OCI-LY7 (cell line): ENCODE measurements at regions not wholly inside any gene's neighbourhood (a gene's known extent, or its start where the extent isn't known, plus 50 kb on each side); places are given as distances from the start of the nearest gene placed in this dataset.

ENCODE experiments used
- BruUV-seq: library from RNA; stranded (reverse); fragments of 400-500 nt; replicated peaks from 2 replicates; lab custom pipeline; 2021; lab: Mats Ljungman, UMichigan
- CTCF ChIA-PET: fragments of 300-600 bp; sonication (Branson Sonifier 250); formaldehyde crosslinking; loops from one replicate; lab custom pipeline; 2022; ENCODE audit warnings: antibody characterized with exemption; ENCODE audit not compliant: unreplicated experiment; lab: Charles Lee
- POLR2A ChIA-PET: fragments of 300-600 bp; sonication (Branson Sonifier 250); formaldehyde crosslinking; loops from one replicate; lab custom pipeline; 2022; ENCODE audit warnings: antibody characterized with exemption; lab: Charles Lee
- DNase-seq: peaks from one replicate; pipeline ENCODE4 v3.0.0-alpha.2; 2015; ENCODE audit warnings: low spot score
- H2AFZ ChIP-seq: fragments of 200-600 bp; sonication (generic), shearing (Covaris generic); 2 replicates; pipeline ENCODE4 v1.6.1; 2014; ENCODE audit warnings: mild to moderate bottlenecking, antibody characterized with exemption, low read length, moderate library complexity
- H3K27ac ChIP-seq: fragments of 200-600 bp; sonication (generic); 2 replicates; pipeline ENCODE4 v1.5.1; 2014; ENCODE audit warnings: mixed run types, low read depth, mild to moderate bottlenecking, moderate library complexity, low read length, inconsistent platforms; ENCODE audit not compliant: poor library complexity, severe bottlenecking
- H3K36me3 ChIP-seq: fragments of 200-600 bp; sonication (generic); 2 replicates; pipeline ENCODE4 v1.6.1; 2014; ENCODE audit warnings: mild to moderate bottlenecking, antibody characterized with exemption, low read length, moderate library complexity, mixed read lengths; ENCODE audit not compliant: insufficient read depth
- H3K4me1 ChIP-seq: fragments of 200-600 bp; sonication (generic); 2 replicates; pipeline ENCODE4 v1.5.1; 2014; ENCODE audit warnings: mild to moderate bottlenecking, low read length; ENCODE audit not compliant: insufficient read depth, poor library complexity, severe bottlenecking
- H3K4me2 ChIP-seq: fragments of 200-600 bp; sonication (generic); 2 replicates; pipeline ENCODE4 v1.6.1; 2014; ENCODE audit warnings: mild to moderate bottlenecking, low read length
- H3K4me3 ChIP-seq: fragments of 200-600 bp; sonication (generic); 2 replicates; pipeline ENCODE4 v1.5.1; 2014; ENCODE audit warnings: mild to moderate bottlenecking, low read depth, low read length; ENCODE audit not compliant: poor library complexity, severe bottlenecking
- H3K79me2 ChIP-seq: fragments of 200-600 bp; sonication (generic); 2 replicates; pipeline ENCODE4 v1.6.1; 2016; ENCODE audit warnings: low read depth, mild to moderate bottlenecking, low read length, moderate library complexity, mixed read lengths; ENCODE audit not compliant: insufficient read depth
- H3K9me2 ChIP-seq: fragments of 200-600 bp; sonication (generic); 2 replicates; pipeline ENCODE4 v1.6.1; 2016; ENCODE audit warnings: mild to moderate bottlenecking, low read length, mixed read lengths; ENCODE audit not compliant: insufficient read depth
- H3K9me3 ChIP-seq: fragments of 200-600 bp; sonication (generic); 2 replicates; pipeline ENCODE4 v1.6.1; 2014; ENCODE audit warnings: mild to moderate bottlenecking, mixed run types, low read length, mixed read lengths
- H4K20me1 ChIP-seq: fragments of 200-600 bp; sonication (generic); 2 replicates; pipeline ENCODE4 v1.6.1; 2014; ENCODE audit warnings: mild to moderate bottlenecking, antibody characterized with exemption, low read length, moderate library complexity, mixed read lengths; ENCODE audit not compliant: insufficient read depth
- CTCF ChIP-seq: fragments of 200-600 bp; sonication (generic); conservative IDR thresholded peaks from 2 replicates; pipeline ENCODE4 v1.5.1; 2014; ENCODE audit warnings: mild to moderate bottlenecking, antibody characterized with exemption, low read length, moderate library complexity, mixed read lengths
- EZH2phosphoT487 ChIP-seq: fragments of 200-600 bp; sonication (generic); IDR thresholded peaks from 2 replicates; pipeline ENCODE4 v1.6.1; 2018; ENCODE audit warnings: low read depth, borderline replicate concordance, mild to moderate bottlenecking, mixed run types, antibody characterized with exemption, low read length, moderate library complexity, mixed read lengths
- intact Hi-C: fragments of 100-400 bp; cut with micrococcal nuclease; formaldehyde crosslinking; loops from one replicate; pipeline ENCODE4 v1.10.0; 2022; ENCODE audit not compliant: unreplicated experiment

GRCh38 chr20:56088375-56088774 lies 83.1 kb upstream of the CBLN4 start:
- BruUV-seq, result no TSS peak
- no peak overlapping the region for H3K4me3 ChIP-seq
- DNase-seq, result no peak
- no peaks in the 10 kb centered on the region for H3K9me2 ChIP-seq
- H3K79me2 ChIP-seq, result no peaks in the 10 kb centered on the region
- no peaks in the 10 kb centered on the region for H4K20me1 ChIP-seq
- intact Hi-C loops, result no loop called here
- H2AFZ ChIP-seq, result no peak overlapping the region
- no peaks in the 10 kb centered on the region for H3K36me3 ChIP-seq
- CTCF ChIA-PET, result no interaction called here
- H3K9me3 ChIP-seq, result no peaks in the 10 kb centered on the region
- POLR2A ChIA-PET, result no interaction called here
- no peaks in the 10 kb centered on the region for H3K4me1 ChIP-seq
- TF ChIP-seq CTCF (no peak), EZH2phosphoT487 (no peak)
- H3K27ac ChIP-seq, result no peak overlapping the region
- H3K4me2 ChIP-seq, result no peak overlapping the region

DNA sequence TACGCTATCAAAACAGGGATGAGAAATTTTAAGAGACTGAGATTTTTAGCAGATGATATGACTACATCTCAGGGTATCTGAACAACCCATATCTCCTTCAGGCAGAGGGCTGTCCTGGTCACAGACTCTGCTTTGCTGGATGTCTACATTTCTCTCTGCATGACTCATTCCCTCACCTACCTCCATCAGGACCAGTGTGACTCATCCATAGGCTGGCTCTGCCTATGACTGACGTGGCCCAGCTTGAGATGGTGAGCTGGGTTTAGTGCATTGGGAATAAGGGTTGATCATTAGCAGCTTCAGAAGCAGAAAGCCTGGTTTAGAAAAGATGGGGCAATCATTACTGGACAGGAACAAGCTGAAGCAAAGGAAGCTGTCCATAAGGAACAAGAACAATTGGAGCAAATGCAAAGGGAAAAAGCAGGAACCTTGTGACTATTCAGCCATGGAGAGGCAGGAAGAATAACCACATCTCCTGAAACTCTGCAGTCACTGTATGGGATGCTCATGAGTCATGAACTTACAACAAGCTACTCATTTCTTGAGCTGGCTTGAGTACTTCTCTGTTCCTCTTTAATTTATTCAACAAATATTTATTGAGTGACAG lies 86.4 kb upstream of the CBLN4 start:
- no TSS peak for BruUV-seq
- Histone ChIP-seq H3K9me3 (no peaks in the 10 kb centered on the region), H3K4me3 (no peak overlapping the region), H2AFZ (no peak overlapping the region), H3K9me2 (no peaks in the 10 kb centered on the region), H3K4me2 (no peak overlapping the region), H4K20me1 (no peaks in the 10 kb centered on the region), H3K36me3 (no peaks in the 10 kb centered on the region), H3K79me2 (no peaks in the 10 kb centered on the region), H3K4me1 (no peaks in the 10 kb centered on the region), H3K27ac (no peak overlapping the region)
- ChIA-PET CTCF (no interaction called here), POLR2A (no interaction called here)
- TF ChIP-seq CTCF (no peak), EZH2phosphoT487 (no peak)
- DNase-seq, result no peak
- intact Hi-C loops, result no loop called here

- no peaks in the 10 kb centered on the region for H3K79me2 ChIP-seq
- no peak overlapping the region for H3K27ac ChIP-seq
- ChIA-PET POLR2A (no interaction called here), CTCF (no interaction called here)
- no TSS peak for BruUV-seq
- no peaks in the 10 kb centered on the region for H3K9me2 ChIP-seq
- intact Hi-C loops, result no loop called here
- DNase-seq, result no peak
- H3K4me1 ChIP-seq, result no peaks in the 10 kb centered on the region
- no peak overlapping the region for H2AFZ ChIP-seq
- H3K9me3 ChIP-seq, result no peaks in the 10 kb centered on the region
- no peaks in the 10 kb centered on the region for H4K20me1 ChIP-seq
- no peaks in the 10 kb centered on the region for H3K36me3 ChIP-seq
- TF ChIP-seq CTCF (no peak), EZH2phosphoT487 (no peak)
- H3K4me3 ChIP-seq, result no peak overlapping the region
- H3K4me2 ChIP-seq, result no peak overlapping the region
Measured at GRCh38 chr20:56094228-56094627, 88.9 kb upstream of the CBLN4 start.
